B cell (primary cell): ENCODE measurements at regions not wholly inside any gene's neighbourhood (a gene's known extent, or its start where the extent isn't known, plus 50 kb on each side); places are given as distances from the start of the nearest gene placed in this dataset.

ENCODE experiments used
- ATAC-seq: fragments of 200-7000 bp; cut with Tn5 transposase; one replicate; pipeline ENCODE4 v1.10.0; 2021; ENCODE audit warnings: low read depth, mild to moderate bottlenecking, moderate number of reproducible peaks, moderate library complexity
- CTCF ChIA-PET: fragments of 350-600 bp; sonication (Branson Sonifier 250); formaldehyde crosslinking; loops from one replicate; lab custom pipeline; 2021; ENCODE audit warnings: antibody characterized with exemption, inconsistent platforms; lab: Charles Lee
- POLR2A ChIA-PET: fragments of 350-600 bp; sonication (Branson Sonifier 250); formaldehyde crosslinking; loops from one replicate; lab custom pipeline; 2021; ENCODE audit warnings: antibody characterized with exemption; lab: Charles Lee
- DNase-seq: peaks from one replicate; pipeline ENCODE4 v3.0.0; 2013
- H2AFZ ChIP-seq: 2 replicates; pipeline ENCODE4 v1.6.1; 2012; ENCODE audit warnings: mild to moderate bottlenecking, low read depth, low read length; ENCODE audit not compliant: insufficient read depth, poor library complexity, severe bottlenecking
- H3K27ac ChIP-seq, 2 donors: 1 replicate in 1 of 2; 2 replicates in 1 of 2; pipeline ENCODE4 v1.5.1; 2012 to 2013; ENCODE audit warnings: low read length in 2 of 2, mild to moderate bottlenecking in 2 of 2, moderate library complexity in 1 of 2
- H3K27me3 ChIP-seq, 4 experiments: fragments of 200-600 bp in 1 of 4; sonication (generic) in 1 of 4; replicated peaks in 1 of 4; 1 replicate in 2 of 4; 2 replicates in 2 of 4; pipeline versions ENCODE4 v1.6.1 to v1.7.0; 2013 to 2016; ENCODE audit warnings: low read length in 3 of 4, mild to moderate bottlenecking in 2 of 4, mixed read lengths in 1 of 4, moderate library complexity in 1 of 4; ENCODE audit not compliant: insufficient read depth in 4 of 4, control insufficient read depth in 3 of 4; ENCODE audit errors: control extremely low read depth in 1 of 4
- H3K36me3 ChIP-seq, 2 experiments: replicated peaks in 1 of 2; 1 replicate in 1 of 2; 2 replicates in 1 of 2; pipeline versions ENCODE4 v1.6.1 to v1.7.1; 2013; ENCODE audit warnings: low read length in 1 of 2; ENCODE audit not compliant: insufficient read depth in 2 of 2, control insufficient read depth in 1 of 2; ENCODE audit errors: control extremely low read depth in 1 of 2, extremely low read depth in 1 of 2
- H3K4me1 ChIP-seq, 2 donors: fragments of 200-600 bp in 1 of 2; sonication (generic) in 1 of 2; 1 replicate in 1 of 2; 2 replicates in 1 of 2; pipeline versions ENCODE4 v1.5.1 to v1.6.1; 2013 to 2017; ENCODE audit warnings: low read length in 2 of 2; ENCODE audit not compliant: control insufficient read depth in 2 of 2, insufficient read depth in 2 of 2
- H3K4me2 ChIP-seq: replicated peaks from 2 replicates; pipeline ENCODE3; 2012; ENCODE audit warnings: mild to moderate bottlenecking, low read depth, low read length; ENCODE audit not compliant: poor library complexity, severe bottlenecking
- H3K4me3 ChIP-seq, 5 experiments: fragments of 200-600 bp in 1 of 5; sonication (generic) in 1 of 5; 1 replicate in 3 of 5; 2 replicates in 2 of 5; pipeline versions ENCODE4 v1.5.1 to v1.7.0; 2011 to 2016; ENCODE audit warnings: low read length in 4 of 5, mild to moderate bottlenecking in 4 of 5, low read depth in 2 of 5, control low read depth in 1 of 5, moderate library complexity in 1 of 5; ENCODE audit not compliant: insufficient read depth in 1 of 5; ENCODE audit errors: control extremely low read depth in 1 of 5, extremely low read depth in 1 of 5
- H3K79me2 ChIP-seq: fragments of 200-600 bp; sonication (generic); one replicate; pipeline ENCODE4 v1.6.0; 2016; ENCODE audit warnings: low read length; ENCODE audit not compliant: control insufficient read depth, insufficient read depth
- H3K9ac ChIP-seq: fragments of 200-600 bp; sonication (generic); 2 replicates; pipeline ENCODE4 v1.6.1; 2017; ENCODE audit warnings: mild to moderate bottlenecking, low read length, moderate library complexity
- H3K9me3 ChIP-seq, 3 donors: one replicate each; pipeline versions ENCODE4 v1.6.1 to v1.7.1; 2013; ENCODE audit warnings: low read length in 2 of 3; ENCODE audit not compliant: control insufficient read depth in 2 of 3, insufficient read depth in 1 of 3; ENCODE audit errors: control extremely low read depth in 1 of 3
- H4K20me1 ChIP-seq: 2 replicates; pipeline ENCODE4 v1.6.0; 2012; ENCODE audit warnings: mild to moderate bottlenecking, low read length; ENCODE audit not compliant: insufficient read depth, control insufficient read depth, poor library complexity, severe bottlenecking
- H3K27ac Mint-ChIP-seq: one replicate; pipeline ENCODE4 v1.8.0; 2021; ENCODE audit warnings: mixed read lengths
- H3K27me3 Mint-ChIP-seq: one replicate; pipeline ENCODE4 v1.8.0; 2021; ENCODE audit warnings: mixed read lengths
- H3K4me1 Mint-ChIP-seq: one replicate; pipeline ENCODE4 v1.8.0; 2021; ENCODE audit warnings: mixed read lengths
- H3K4me3 Mint-ChIP-seq: one replicate; pipeline ENCODE4 v1.8.0; 2021; ENCODE audit warnings: mixed read lengths
- H3K9me3 Mint-ChIP-seq: one replicate; pipeline ENCODE4 v1.8.0; 2022; ENCODE audit warnings: mixed read lengths; ENCODE audit not compliant: insufficient read depth
- EZH2 ChIP-seq: IDR thresholded peaks from 2 replicates; pipeline ENCODE4 v1.6.1; 2012; ENCODE audit warnings: borderline replicate concordance, low read depth, mild to moderate bottlenecking, moderate library complexity, low read length; ENCODE audit not compliant: insufficient read depth, poor library complexity, severe bottlenecking
- WGBS: methylation state at CpG from one replicate; pipeline ENCODE4 v1.1.5; 2013; ENCODE audit warnings: missing lambda C conversion rate; ENCODE audit not compliant: insufficient coverage; 5-methylcytosine and 5-hydroxymethylcytosine counted together
- intact Hi-C: fragments of 100-400 bp; cut with micrococcal nuclease; formaldehyde crosslinking; loops from one replicate; pipeline ENCODE4 v1.10.0; 2022
- TF ChIP-seq, protein P1 (sequence below): fragments of 200-600 bp; IDR thresholded peaks from one replicate; pipeline ENCODE4 v1.8.0; 2022; ENCODE audit warnings: antibody characterized with exemption, mild to moderate bottlenecking

DNA sequence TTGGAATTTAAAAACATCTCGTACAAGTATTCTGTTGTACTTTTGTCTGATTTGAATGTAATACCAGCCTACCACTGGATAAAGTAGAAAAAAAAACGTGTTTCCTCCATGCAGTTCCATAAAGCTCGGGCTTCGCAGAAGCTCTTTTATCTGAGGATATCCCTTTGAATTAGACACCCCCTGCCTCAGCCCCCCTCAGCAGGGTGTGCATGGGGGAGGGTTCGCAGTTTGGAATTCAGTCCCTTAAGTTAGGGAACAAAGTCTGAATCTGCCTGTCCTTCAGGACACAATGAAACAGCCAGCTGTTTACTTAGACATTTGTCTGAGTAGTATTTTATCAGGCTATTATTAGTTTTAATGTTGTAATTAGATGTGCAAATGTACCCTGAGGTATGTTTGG, 234.0 kb upstream of the CAND1 start:
- no peak for ATAC-seq
- H3K4me3 ChIP-seq, result no peak overlapping the region
- Mint-ChIP-seq H3K27ac (no peak overlapping the region), H3K27me3 (peaks cover 9% of the 10 kb centered on the region), H3K4me3 (no peak overlapping the region), H3K4me1 (no peaks in the 10 kb centered on the region), H3K9me3 (no peaks in the 10 kb centered on the region)
- H3K27me3 ChIP-seq, result no peaks in the 10 kb centered on the region
- no peak overlapping the region for H3K27ac ChIP-seq
- no peak overlapping the region for H3K4me2 ChIP-seq
- TF ChIP-seq, protein P1, sequence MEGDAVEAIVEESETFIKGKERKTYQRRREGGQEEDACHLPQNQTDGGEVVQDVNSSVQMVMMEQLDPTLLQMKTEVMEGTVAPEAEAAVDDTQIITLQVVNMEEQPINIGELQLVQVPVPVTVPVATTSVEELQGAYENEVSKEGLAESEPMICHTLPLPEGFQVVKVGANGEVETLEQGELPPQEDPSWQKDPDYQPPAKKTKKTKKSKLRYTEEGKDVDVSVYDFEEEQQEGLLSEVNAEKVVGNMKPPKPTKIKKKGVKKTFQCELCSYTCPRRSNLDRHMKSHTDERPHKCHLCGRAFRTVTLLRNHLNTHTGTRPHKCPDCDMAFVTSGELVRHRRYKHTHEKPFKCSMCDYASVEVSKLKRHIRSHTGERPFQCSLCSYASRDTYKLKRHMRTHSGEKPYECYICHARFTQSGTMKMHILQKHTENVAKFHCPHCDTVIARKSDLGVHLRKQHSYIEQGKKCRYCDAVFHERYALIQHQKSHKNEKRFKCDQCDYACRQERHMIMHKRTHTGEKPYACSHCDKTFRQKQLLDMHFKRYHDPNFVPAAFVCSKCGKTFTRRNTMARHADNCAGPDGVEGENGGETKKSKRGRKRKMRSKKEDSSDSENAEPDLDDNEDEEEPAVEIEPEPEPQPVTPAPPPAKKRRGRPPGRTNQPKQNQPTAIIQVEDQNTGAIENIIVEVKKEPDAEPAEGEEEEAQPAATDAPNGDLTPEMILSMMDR, result no peak
- TF ChIP-seq EZH2, result no peak
- POLR2A ChIA-PET, result no interaction called here
- no peaks in the 10 kb centered on the region for H3K36me3 ChIP-seq
- H3K9ac ChIP-seq, result no peak overlapping the region
- WGBS, result 83% methylated on average over 1 of the region's 5 CpGs
- H3K79me2 ChIP-seq, result no peaks in the 10 kb centered on the region
- H3K4me1 ChIP-seq, result no peaks in the 10 kb centered on the region
- H3K9me3 ChIP-seq, result no peaks in the 10 kb centered on the region
- intact Hi-C loops, result no loop called here
- no peaks in the 10 kb centered on the region for H4K20me1 ChIP-seq
- H2AFZ ChIP-seq, result no peak overlapping the region
- DNase-seq, result no peak
- CTCF ChIA-PET, result no interaction called here

DNA sequence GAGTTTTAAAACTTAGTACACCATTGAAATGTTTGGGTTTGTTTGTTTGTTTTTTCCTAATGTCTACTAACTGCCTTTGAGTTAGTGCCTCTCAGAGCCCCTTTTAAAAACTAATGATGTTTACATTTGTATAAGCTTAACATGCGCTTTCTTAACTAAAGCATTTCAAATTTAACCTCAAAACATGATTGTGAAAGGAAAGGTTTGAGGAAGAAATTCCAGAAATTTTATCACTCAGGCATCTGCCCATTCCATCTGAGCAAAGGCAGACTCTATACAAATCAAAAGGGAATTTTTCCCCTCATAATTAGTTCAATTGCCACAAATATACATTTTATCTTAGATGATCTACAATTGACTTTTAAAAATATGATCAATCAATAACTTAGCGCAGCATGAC, 230.7 kb upstream of the CAND1 start:
- H3K27me3 Mint-ChIP-seq, result peaks cover 10% of the 10 kb centered on the region
- H3K4me1 Mint-ChIP-seq, result no peaks in the 10 kb centered on the region
- no peak for ATAC-seq

More for the DNA sequence above, 230.7 kb upstream of the CAND1 start:
- intact Hi-C loops, result no loop called here
- no peak overlapping the region for H3K4me2 ChIP-seq
- Mint-ChIP-seq H3K4me3 (no peak overlapping the region), H3K27ac (no peak overlapping the region), H3K9me3 (no peaks in the 10 kb centered on the region)
- DNase-seq, result no peak
- no peak overlapping the region for H3K4me3 ChIP-seq
- no peak for TF ChIP-seq EZH2
- TF ChIP-seq, protein P1, result no peak
- no peaks in the 10 kb centered on the region for H3K79me2 ChIP-seq
- ChIA-PET CTCF (no interaction called here), POLR2A (no interaction called here)
- H3K9me3 ChIP-seq, result no peaks in the 10 kb centered on the region
- H3K36me3 ChIP-seq, result no peaks in the 10 kb centered on the region
- no peaks in the 10 kb centered on the region for H3K27me3 ChIP-seq
- no peaks in the 10 kb centered on the region for H3K4me1 ChIP-seq
- H2AFZ ChIP-seq, result no peak overlapping the region
- no peak overlapping the region for H3K9ac ChIP-seq
- no peaks in the 10 kb centered on the region for H4K20me1 ChIP-seq
- no peak overlapping the region for H3K27ac ChIP-seq
- 100% methylated on average over 1 of the region's 2 CpGs for WGBS
